ENCODE measurements at regions not wholly inside any gene's neighbourhood (a gene's known extent, or its start where the extent isn't known, plus 50 kb on each side); places are given as distances from the start of the nearest gene placed in this dataset.
"Not testable (repeated sequence)": the region's sequence is repeated elsewhere in the genome, so short reads cannot be mapped to it uniquely, and the experiment has no call there.

DNA sequence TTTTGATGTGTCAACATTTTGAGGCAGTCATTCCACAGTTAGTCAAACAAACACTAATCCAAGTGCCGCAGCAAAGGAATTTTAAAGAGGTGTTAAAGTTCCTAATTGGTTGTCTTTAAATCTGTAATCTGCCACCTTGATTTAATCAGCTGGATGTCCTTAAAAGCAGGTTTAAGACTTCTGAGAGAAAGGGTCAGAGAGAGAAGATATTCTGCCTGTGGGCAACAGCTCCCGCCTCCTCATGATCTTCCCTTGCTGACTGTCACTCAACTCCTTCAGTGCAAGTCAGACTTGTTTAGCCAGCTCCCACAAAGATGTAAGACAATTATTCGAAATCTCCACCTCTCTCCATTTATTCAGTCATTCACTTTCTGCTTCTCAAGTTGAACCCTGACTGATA lies 92.6 kb upstream of the MYRIP start:
- DNase-seq = no peak
- no peak overlapping the region for H3K4me3 ChIP-seq
- H3K36me3 ChIP-seq = no peaks in the 10 kb centered on the region
- H3K9me3 ChIP-seq = no peaks in the 10 kb centered on the region
- H3K27me3 ChIP-seq = no peaks in the 10 kb centered on the region

DNA sequence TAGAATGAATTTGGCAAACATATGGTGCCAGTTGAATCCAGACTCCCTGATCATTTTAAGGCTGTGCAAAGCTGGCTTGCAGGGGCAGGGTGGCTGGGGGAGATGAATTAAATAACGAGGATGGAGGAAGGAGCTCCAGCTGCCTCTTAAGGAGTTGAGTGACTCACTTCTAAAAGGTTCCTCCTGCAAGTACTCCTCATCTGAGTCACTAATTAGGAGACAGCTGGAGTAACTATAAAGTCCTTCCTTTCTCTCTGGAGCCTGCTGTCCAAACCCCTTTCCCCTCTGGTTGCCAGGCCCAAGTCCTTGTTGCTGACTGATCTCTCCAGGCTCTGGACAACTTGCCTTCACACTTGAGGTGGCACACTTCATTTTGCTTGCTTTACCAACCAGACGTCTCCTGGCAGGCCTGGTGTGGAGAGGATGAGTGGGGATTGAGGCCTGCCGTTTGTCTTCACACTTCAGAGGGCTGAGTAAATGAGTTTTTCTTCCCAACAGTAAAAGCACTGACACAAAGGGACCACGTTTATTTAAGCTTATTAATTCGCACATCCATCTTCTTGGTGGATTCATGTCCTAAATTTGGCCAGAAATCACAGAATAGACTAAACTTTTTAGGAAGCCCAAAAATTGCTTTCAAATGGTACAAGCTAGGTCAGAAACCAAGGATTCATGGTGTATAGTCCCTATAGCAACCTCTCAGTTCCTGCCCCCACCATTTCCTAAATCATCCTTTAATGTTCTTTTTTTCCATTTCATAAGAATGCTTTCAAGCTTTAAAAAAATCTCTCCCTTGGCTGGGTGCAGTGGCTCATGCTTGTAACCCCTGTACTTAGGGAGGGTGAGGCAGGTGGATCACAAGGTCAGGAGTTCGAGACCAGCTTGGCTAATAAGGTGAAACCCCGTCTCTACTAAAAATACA lies 90.5 kb upstream of the MYRIP start:
- H3K27me3 ChIP-seq = no peaks in the 10 kb centered on the region
- H3K36me3 ChIP-seq = no peaks in the 10 kb centered on the region
- no peaks in the 10 kb centered on the region for H3K9me3 ChIP-seq
- peak; percentile 68 for DNase-seq
- H3K4me3 ChIP-seq = no peak overlapping the region

GRCh38 chr3:39721076-39721475 lies 88.3 kb upstream of the MYRIP start:
- Histone ChIP-seq H3K27me3 (no peaks in the 10 kb centered on the region), H3K36me3 (no peaks in the 10 kb centered on the region), H3K4me3 (no peak overlapping the region), H3K9me3 (no peaks in the 10 kb centered on the region)
- DNase-seq = no peak

- DNase-seq = no peak
- H3K27me3 ChIP-seq = no peaks in the 10 kb centered on the region
Measured at GRCh38 chr3:39724233-39724846, 85.1 kb upstream of the MYRIP start.

GRCh38 chr3:39725321-39725720 lies 84.1 kb upstream of the MYRIP start:
- Histone ChIP-seq H3K9me3 (no peaks in the 10 kb centered on the region), H3K4me3 (no peak overlapping the region), H3K27me3 (no peaks in the 10 kb centered on the region), H3K36me3 (no peaks in the 10 kb centered on the region)
- no peak for DNase-seq

More at GRCh38 chr3:39724233-39724846, 85.1 kb upstream of the MYRIP start:
- Histone ChIP-seq H3K36me3 (no peaks in the 10 kb centered on the region), H3K4me3 (no peak overlapping the region), H3K9me3 (no peaks in the 10 kb centered on the region)

GRCh38 chr3:39727415-39727814 lies 82.0 kb upstream of the MYRIP start:
- DNase-seq = no peak
- H3K36me3 ChIP-seq = no peaks in the 10 kb centered on the region
- no peak overlapping the region for H3K4me3 ChIP-seq
- no peaks in the 10 kb centered on the region for H3K27me3 ChIP-seq
- H3K9me3 ChIP-seq = no peaks in the 10 kb centered on the region

GRCh38 chr3:39733804-39734203 lies 75.6 kb upstream of the MYRIP start:
- no peak overlapping the region for H3K4me3 ChIP-seq
- no peaks in the 10 kb centered on the region for H3K36me3 ChIP-seq
- H3K9me3 ChIP-seq = no peaks in the 10 kb centered on the region
- no peak for DNase-seq
- H3K27me3 ChIP-seq = no peaks in the 10 kb centered on the region

GRCh38 chr3:39739658-39740057 lies 69.8 kb upstream of the MYRIP start:
- not testable (repeated sequence) for H3K27me3 ChIP-seq, H3K4me3 ChIP-seq, H3K36me3 ChIP-seq, H3K9me3 ChIP-seq, DNase-seq

DNA sequence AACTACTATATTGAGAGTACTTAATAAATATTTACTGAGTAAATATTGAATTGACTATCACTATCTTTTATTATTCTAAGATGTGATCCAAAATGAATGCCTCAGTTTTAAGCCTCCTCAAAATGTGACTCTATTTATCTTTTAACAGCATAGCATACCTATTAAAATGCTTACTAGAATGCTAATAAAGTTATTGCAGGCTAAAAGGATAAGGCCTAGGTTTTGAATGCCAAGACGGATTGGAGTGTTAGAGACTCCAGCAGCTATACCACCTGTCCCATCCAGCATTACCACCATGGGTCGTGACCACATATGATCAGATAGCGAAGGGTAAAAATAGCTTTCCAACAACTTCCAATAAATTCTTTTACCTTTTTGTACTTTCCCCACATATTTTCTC lies 64.7 kb upstream of the MYRIP start:
- H3K27me3 ChIP-seq = no peaks in the 10 kb centered on the region
- H3K4me3 ChIP-seq = no peak overlapping the region
- no peaks in the 10 kb centered on the region for H3K36me3 ChIP-seq
- DNase-seq = no peak
- H3K9me3 ChIP-seq = no peaks in the 10 kb centered on the region

GRCh38 chr3:39748002-39748401 lies 61.4 kb upstream of the MYRIP start:
- no peaks in the 10 kb centered on the region for H3K27me3 ChIP-seq
- H3K36me3 ChIP-seq = no peaks in the 10 kb centered on the region
- no peaks in the 10 kb centered on the region for H3K9me3 ChIP-seq
- no peak overlapping the region for H3K4me3 ChIP-seq
- DNase-seq = no peak

GRCh38 chr3:39748763-39749162 lies 60.6 kb upstream of the MYRIP start:
- no peak for DNase-seq
- H3K36me3 ChIP-seq = no peaks in the 10 kb centered on the region
- H3K27me3 ChIP-seq = no peaks in the 10 kb centered on the region
- no peaks in the 10 kb centered on the region for H3K9me3 ChIP-seq
- H3K4me3 ChIP-seq = no peak overlapping the region

- H3K36me3 ChIP-seq = no peaks in the 10 kb centered on the region
- H3K9me3 ChIP-seq = no peaks in the 10 kb centered on the region
- no peak for DNase-seq
- H3K4me3 ChIP-seq = no peak overlapping the region
- no peaks in the 10 kb centered on the region for H3K27me3 ChIP-seq
Measured at GRCh38 chr3:39750712-39751111, 58.7 kb upstream of the MYRIP start.

DNA sequence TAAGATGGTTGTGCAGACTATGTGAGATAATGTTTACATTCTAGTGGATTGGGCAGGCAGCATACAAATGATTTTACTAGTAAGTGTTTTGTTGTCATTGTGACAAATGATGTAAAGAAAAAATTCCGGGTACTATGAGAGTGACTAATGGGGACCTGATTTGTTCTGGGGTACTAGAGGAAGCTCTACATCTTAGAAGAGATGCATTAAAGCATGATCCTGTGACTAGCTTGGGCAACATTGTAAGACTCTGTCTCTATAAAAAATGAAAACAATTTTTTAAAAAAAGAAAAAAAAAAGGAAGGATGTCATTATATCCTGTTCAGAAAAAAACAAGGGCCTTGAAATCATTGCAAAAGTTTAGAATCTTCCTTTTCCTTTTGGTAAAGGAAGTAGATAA lies 58.1 kb upstream of the MYRIP start:
- H3K36me3 ChIP-seq = no peaks in the 10 kb centered on the region
- no peak for DNase-seq
- no peaks in the 10 kb centered on the region for H3K9me3 ChIP-seq
- H3K27me3 ChIP-seq = no peaks in the 10 kb centered on the region
- H3K4me3 ChIP-seq = no peak overlapping the region

DNA sequence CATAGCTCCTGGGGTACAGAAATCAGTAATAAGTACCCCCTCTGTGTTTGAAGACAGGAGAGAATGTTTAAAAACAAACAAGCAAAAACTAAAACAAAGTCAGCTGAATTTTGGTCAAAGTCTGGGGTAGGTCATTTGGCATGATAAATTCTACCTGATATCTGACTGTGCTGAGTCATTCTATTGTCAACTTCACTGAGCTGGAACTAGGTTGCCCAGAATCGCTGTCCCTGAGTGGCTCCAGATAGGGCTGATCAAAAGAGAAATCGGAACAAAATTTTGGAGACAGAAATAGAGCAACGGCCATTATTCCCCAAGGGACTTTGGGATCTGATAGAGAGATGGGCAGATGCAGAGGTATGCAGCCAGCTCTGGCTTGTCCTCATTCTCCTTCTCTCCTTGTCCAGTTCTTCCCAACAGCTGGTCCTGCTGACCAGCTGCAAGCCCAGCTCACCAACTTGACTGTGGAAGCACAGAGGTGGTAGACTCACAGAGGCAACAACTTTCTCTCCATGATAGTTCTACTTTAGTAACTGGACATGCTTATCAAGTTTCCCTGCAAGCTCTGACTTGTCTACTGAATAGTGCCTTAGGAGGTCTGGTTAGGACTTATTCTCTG lies 57.3 kb upstream of the MYRIP start:
- Histone ChIP-seq H3K36me3 (no peaks in the 10 kb centered on the region), H3K9me3 (no peaks in the 10 kb centered on the region), H3K4me3 (no peak overlapping the region), H3K27me3 (no peaks in the 10 kb centered on the region)
- no peak for DNase-seq

DNA sequence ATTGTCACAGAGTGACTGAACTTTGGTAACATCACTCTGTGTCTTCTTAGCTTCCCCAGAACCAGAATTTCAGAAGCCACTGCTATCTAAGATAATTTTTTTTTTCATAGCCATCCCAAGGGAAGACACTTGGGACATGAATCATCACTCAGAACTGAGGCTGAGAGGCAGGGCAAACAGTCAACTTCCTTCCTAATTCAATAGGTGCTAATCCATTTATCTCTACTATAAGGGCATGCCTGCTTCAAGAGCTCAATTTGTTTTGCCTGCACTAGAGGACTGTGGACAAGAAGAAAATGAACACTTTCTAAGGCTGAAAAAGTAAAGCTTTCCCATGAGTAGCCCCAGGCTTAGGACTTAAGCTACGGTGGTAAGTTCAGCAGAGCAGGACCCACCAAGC lies 56.7 kb upstream of the MYRIP start:
- no peaks in the 10 kb centered on the region for H3K9me3 ChIP-seq
- no peaks in the 10 kb centered on the region for H3K27me3 ChIP-seq
- no peak for DNase-seq
- no peaks in the 10 kb centered on the region for H3K36me3 ChIP-seq
- no peak overlapping the region for H3K4me3 ChIP-seq

DNA sequence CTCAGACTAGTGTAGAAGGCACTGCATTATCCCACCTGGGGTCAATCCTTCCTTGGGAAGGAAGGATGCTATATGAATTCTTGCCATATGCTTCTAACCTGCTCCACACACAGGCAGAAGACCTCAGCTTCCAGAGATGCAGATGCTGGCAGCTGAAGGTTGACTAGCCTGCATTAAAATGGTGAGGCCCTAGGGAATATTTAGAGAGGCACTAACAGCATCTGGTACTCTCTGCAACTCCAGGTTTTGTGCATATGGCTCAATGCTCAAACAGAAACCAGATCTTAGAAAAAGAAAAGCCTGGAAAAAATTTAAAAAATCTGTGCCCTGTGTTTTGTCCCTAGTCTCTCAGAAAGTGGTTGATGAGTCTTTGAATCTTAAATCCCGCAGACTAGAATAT lies 56.0 kb upstream of the MYRIP start:
- no peaks in the 10 kb centered on the region for H3K9me3 ChIP-seq
- DNase-seq = no peak
- H3K27me3 ChIP-seq = no peaks in the 10 kb centered on the region
- H3K36me3 ChIP-seq = no peaks in the 10 kb centered on the region
- H3K4me3 ChIP-seq = no peak overlapping the region

- no peak for DNase-seq
- no peak overlapping the region for H3K4me3 ChIP-seq
- no peaks in the 10 kb centered on the region for H3K36me3 ChIP-seq
- no peaks in the 10 kb centered on the region for H3K27me3 ChIP-seq
- no peaks in the 10 kb centered on the region for H3K9me3 ChIP-seq
Measured at GRCh38 chr3:39754549-39754948, 54.9 kb upstream of the MYRIP start.

GRCh38 chr3:39755100-39755499 lies 54.3 kb upstream of the MYRIP start:
- Histone ChIP-seq H3K27me3 (no peaks in the 10 kb centered on the region), H3K36me3 (no peaks in the 10 kb centered on the region), H3K9me3 (no peaks in the 10 kb centered on the region), H3K4me3 (no peak overlapping the region)
- no peak for DNase-seq

All from MG63 (cell line).